Calu3 (cell line): ENCODE measurements at regions not wholly inside any gene's neighbourhood (a gene's known extent, or its start where the extent isn't known, plus 50 kb on each side); places are given as distances from the start of the nearest gene placed in this dataset.

ENCODE experiments used
- BruUV-seq: library from RNA; stranded (reverse); fragments of 400-500 nt; replicated peaks from 2 replicates; lab custom pipeline; 2021; lab: Mats Ljungman, UMichigan
- CTCF ChIA-PET: fragments of 300-600 bp; sonication (Branson Sonifier 250); formaldehyde crosslinking; loops from one replicate; lab custom pipeline; 2022; ENCODE audit warnings: antibody characterized with exemption; lab: Charles Lee
- DNase-seq: peaks from one replicate; pipeline ENCODE4 v3.0.0; 2022
- H3K27ac Mint-ChIP-seq: one replicate; pipeline ENCODE4 v1.8.0; 2022; ENCODE audit warnings: mixed read lengths; ENCODE audit not compliant: unreplicated experiment
- H3K27me3 Mint-ChIP-seq: one replicate; pipeline ENCODE4 v1.8.0; 2022; ENCODE audit warnings: mixed read lengths; ENCODE audit not compliant: unreplicated experiment
- H3K36me3 Mint-ChIP-seq: one replicate; pipeline ENCODE4 v1.8.0; 2022; ENCODE audit warnings: mild to moderate bottlenecking, moderate library complexity, mixed read lengths; ENCODE audit not compliant: insufficient read depth, unreplicated experiment
- H3K4me1 Mint-ChIP-seq: one replicate; pipeline ENCODE4 v1.8.0; 2022; ENCODE audit warnings: mild to moderate bottlenecking, low read depth, mixed read lengths; ENCODE audit not compliant: unreplicated experiment
- H3K4me3 Mint-ChIP-seq: one replicate; pipeline ENCODE4 v1.8.0; 2022; ENCODE audit warnings: mild to moderate bottlenecking, low read depth, moderate library complexity, mixed read lengths; ENCODE audit not compliant: unreplicated experiment
- H3K9me3 Mint-ChIP-seq: one replicate; pipeline ENCODE4 v1.8.0; 2022; ENCODE audit warnings: low read depth, mixed read lengths; ENCODE audit not compliant: unreplicated experiment
- intact Hi-C: fragments of 100-400 bp; cut with micrococcal nuclease; formaldehyde crosslinking; loops from one replicate; pipeline ENCODE4 v1.10.0; 2022; ENCODE audit not compliant: unreplicated experiment
- TF ChIP-seq, protein P1 (sequence below): fragments of 200-600 bp; IDR thresholded peaks from one replicate; pipeline ENCODE4 v1.8.0; 2022; ENCODE audit warnings: antibody characterized with exemption; ENCODE audit not compliant: unreplicated experiment

DNA sequence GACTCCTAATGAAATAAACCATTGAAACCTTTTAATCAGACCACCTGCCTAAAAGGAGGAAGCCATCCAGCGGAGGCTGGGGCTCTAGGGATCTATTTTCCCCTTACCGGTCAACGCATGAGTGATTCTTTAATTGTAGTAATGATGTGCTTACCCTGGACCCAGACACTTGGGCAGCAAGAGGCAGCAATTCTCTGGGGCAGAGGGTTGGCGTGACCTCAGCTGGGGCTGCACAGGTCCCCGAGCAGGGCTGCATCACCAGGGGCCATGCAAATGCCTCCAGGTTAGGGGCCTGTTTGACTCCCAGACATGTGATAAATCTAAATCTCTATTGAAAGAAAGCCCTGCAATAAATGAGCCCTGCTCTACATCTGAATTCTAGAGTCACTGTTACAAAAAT is 194.2 kb upstream of the TSHZ3 start:
- H3K27ac Mint-ChIP-seq = no peak overlapping the region
- H3K4me1 Mint-ChIP-seq = no peaks in the 10 kb centered on the region
- no peaks in the 10 kb centered on the region for H3K36me3 Mint-ChIP-seq
- H3K9me3 Mint-ChIP-seq = peaks cover 22% of the 10 kb centered on the region
- no peak for DNase-seq
- no peaks in the 10 kb centered on the region for H3K27me3 Mint-ChIP-seq
- intact Hi-C loops = no loop called here
- TF ChIP-seq, protein P1, sequence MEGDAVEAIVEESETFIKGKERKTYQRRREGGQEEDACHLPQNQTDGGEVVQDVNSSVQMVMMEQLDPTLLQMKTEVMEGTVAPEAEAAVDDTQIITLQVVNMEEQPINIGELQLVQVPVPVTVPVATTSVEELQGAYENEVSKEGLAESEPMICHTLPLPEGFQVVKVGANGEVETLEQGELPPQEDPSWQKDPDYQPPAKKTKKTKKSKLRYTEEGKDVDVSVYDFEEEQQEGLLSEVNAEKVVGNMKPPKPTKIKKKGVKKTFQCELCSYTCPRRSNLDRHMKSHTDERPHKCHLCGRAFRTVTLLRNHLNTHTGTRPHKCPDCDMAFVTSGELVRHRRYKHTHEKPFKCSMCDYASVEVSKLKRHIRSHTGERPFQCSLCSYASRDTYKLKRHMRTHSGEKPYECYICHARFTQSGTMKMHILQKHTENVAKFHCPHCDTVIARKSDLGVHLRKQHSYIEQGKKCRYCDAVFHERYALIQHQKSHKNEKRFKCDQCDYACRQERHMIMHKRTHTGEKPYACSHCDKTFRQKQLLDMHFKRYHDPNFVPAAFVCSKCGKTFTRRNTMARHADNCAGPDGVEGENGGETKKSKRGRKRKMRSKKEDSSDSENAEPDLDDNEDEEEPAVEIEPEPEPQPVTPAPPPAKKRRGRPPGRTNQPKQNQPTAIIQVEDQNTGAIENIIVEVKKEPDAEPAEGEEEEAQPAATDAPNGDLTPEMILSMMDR = no peak
- H3K4me3 Mint-ChIP-seq = no peak overlapping the region
- CTCF ChIA-PET = no interaction called here
- no TSS peak for BruUV-seq

DNA sequence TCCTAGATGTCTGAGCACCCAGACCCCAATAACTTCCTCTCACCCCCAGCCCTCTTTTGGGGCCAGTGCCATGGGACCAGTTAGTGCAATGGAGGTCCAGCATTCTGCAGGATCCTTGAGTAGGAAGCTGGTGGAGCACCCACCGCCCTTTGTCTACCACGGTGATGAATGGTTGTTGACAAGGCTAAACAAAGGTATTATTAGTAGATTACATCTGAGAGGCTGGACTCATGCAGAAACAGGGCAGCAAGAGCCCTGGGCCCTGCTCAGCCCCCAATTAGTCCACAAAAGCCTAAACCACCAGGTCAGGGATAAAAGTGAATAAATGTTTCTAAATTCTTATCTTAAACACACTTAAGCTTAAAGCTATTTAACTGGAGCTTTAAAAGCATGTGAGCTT is 196.5 kb upstream of the TSHZ3 start:
- TF ChIP-seq, protein P1 = no peak
- no peak overlapping the region for H3K4me3 Mint-ChIP-seq
- no TSS peak for BruUV-seq
- intact Hi-C loops = no loop called here
- no peak overlapping the region for H3K27ac Mint-ChIP-seq
- H3K36me3 Mint-ChIP-seq = no peaks in the 10 kb centered on the region
- H3K4me1 Mint-ChIP-seq = no peaks in the 10 kb centered on the region
- DNase-seq = no peak
- no peaks in the 10 kb centered on the region for H3K27me3 Mint-ChIP-seq
- CTCF ChIA-PET = interaction anchor here (0.5 kb wide), 1 partner anchor 187 kb away, joined by 6 read pairs; no protein-coding TSS in a partner anchor
- H3K9me3 Mint-ChIP-seq = peaks cover 34% of the 10 kb centered on the region

DNA sequence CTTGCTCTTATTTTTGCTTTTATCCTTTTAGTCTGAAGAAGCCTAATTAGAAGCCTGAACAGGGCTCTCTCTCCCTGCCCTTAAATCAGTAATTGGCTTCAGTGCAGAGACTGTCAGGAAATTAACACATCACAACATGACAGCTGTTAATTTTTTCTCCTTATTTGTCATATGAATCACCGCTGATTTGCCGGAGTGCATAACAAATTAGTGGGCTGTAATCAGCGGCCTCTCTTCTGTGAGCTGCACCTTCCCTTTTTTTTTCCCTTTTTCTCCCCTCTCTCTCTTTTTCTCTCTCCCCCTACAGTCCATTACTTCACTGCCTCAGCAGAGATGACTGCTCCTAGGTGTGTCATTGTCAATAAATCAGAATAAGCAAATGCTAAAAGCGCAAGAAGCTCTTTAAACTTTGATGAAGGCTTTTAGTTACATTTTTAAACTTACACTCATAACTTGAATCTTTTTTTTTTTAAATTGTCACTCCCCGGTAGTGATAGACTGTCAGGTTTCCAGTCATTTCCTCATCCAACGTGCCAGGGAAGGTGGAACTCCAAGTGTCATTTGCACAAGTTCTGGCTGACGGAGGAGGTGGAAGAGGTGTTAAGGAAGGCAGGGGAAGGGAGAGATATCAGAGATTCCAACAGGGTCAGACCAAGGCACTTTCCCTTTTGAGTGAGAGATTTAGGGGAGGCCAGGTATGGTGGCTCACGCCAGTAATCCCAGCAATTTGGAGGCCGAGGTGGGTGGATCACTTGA is 197.1 kb upstream of the TSHZ3 start:
- no TSS peak for BruUV-seq
- H3K4me1 Mint-ChIP-seq = no peaks in the 10 kb centered on the region
- DNase-seq = no peak
- H3K4me3 Mint-ChIP-seq = no peak overlapping the region
- H3K9me3 Mint-ChIP-seq = peaks cover 34% of the 10 kb centered on the region
- H3K36me3 Mint-ChIP-seq = no peaks in the 10 kb centered on the region
- H3K27me3 Mint-ChIP-seq = no peaks in the 10 kb centered on the region
- TF ChIP-seq, protein P1 = no peak
- no peak overlapping the region for H3K27ac Mint-ChIP-seq
- CTCF ChIA-PET = interaction anchor here (0.7 kb wide), 1 partner anchor 17 kb away, joined by 3 read pairs; no protein-coding TSS in a partner anchor
- intact Hi-C loops = no loop called here

DNA sequence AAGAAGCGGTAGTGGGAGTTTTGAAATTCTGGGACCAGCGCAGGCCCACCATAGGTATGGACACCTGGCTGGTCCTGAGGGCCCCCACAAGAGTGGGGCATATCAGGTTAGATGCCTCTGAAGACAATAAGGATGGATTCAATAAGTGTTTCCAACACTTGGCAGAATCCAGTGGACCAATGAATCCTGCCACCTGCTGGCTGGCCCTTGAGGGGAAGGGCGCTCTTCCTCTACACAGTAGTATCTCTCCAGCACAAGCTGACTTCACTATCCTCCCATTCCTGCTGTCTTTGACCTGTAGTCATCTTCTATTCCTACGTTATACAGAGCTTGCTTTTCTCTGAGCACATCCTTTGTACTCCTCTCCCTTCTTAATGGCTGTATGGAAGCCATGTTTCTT is 199.7 kb upstream of the TSHZ3 start:
- no peak overlapping the region for H3K27ac Mint-ChIP-seq
- H3K9me3 Mint-ChIP-seq = peaks cover 40% of the 10 kb centered on the region
- H3K36me3 Mint-ChIP-seq = no peaks in the 10 kb centered on the region
- TF ChIP-seq, protein P1 = no peak
- intact Hi-C loops = no loop called here
- DNase-seq = no peak
- BruUV-seq = no TSS peak
- no peaks in the 10 kb centered on the region for H3K27me3 Mint-ChIP-seq
- CTCF ChIA-PET = no interaction called here
- no peak overlapping the region for H3K4me3 Mint-ChIP-seq
- H3K4me1 Mint-ChIP-seq = no peaks in the 10 kb centered on the region
